Parathyroid adenoma (tissue), 2 donors: ENCODE measurements at regions not wholly inside any gene's neighbourhood (a gene's known extent, or its start where the extent isn't known, plus 50 kb on each side); places are given as distances from the start of the nearest gene placed in this dataset.

ENCODE experiments used
- H2AFZ ChIP-seq: fragments of 300-600 bp; sonication (generic); one replicate; pipeline ENCODE4 v1.7.0; 2017; ENCODE audit warnings: antibody characterized with exemption, mild to moderate bottlenecking
- H3K27ac ChIP-seq: fragments of 300-600 bp; sonication (generic); one replicate; pipeline ENCODE4 v1.7.0; 2017
- H3K27me3 ChIP-seq: fragments of 300-600 bp; sonication (generic); one replicate; pipeline ENCODE4 v1.7.0; 2017; ENCODE audit warnings: low read length; ENCODE audit not compliant: control insufficient read depth, insufficient read depth
- H3K36me3 ChIP-seq: fragments of 300-600 bp; sonication (generic); one replicate; pipeline ENCODE4 v1.7.0; 2017; ENCODE audit warnings: low read length; ENCODE audit not compliant: control insufficient read depth, insufficient read depth
- H3K4me1 ChIP-seq: fragments of 300-600 bp; sonication (generic); one replicate; pipeline ENCODE4 v1.7.0; 2017; ENCODE audit warnings: control low read depth
- H3K4me2 ChIP-seq: fragments of 300-600 bp; sonication (generic); one replicate; pipeline ENCODE4 v1.7.0; 2017; ENCODE audit warnings: low read length
- H3K4me3 ChIP-seq: fragments of 300-600 bp; sonication (generic); one replicate; pipeline ENCODE4 v1.7.0; 2017; ENCODE audit warnings: low read depth, low read length
- H3K79me2 ChIP-seq: fragments of 300-600 bp; sonication (generic); one replicate; pipeline ENCODE4 v1.7.0; 2017; ENCODE audit warnings: control low read depth
- H3K9ac ChIP-seq: fragments of 300-600 bp; sonication (generic); one replicate; pipeline ENCODE4 v1.7.0; 2017; ENCODE audit warnings: mild to moderate bottlenecking
- H3K9me3 ChIP-seq: fragments of 300-600 bp; sonication (generic); one replicate; pipeline ENCODE4 v1.7.0; 2017; ENCODE audit warnings: low read length; ENCODE audit not compliant: control insufficient read depth
- TF ChIP-seq, protein P1 (sequence below): fragments of 300-600 bp; sonication (generic); IDR thresholded peaks from one replicate; pipeline ENCODE4 v1.7.0; 2017; ENCODE audit warnings: antibody characterized with exemption, mild to moderate bottlenecking
- donor health status: primary hyperparathyroidism.

DNA sequence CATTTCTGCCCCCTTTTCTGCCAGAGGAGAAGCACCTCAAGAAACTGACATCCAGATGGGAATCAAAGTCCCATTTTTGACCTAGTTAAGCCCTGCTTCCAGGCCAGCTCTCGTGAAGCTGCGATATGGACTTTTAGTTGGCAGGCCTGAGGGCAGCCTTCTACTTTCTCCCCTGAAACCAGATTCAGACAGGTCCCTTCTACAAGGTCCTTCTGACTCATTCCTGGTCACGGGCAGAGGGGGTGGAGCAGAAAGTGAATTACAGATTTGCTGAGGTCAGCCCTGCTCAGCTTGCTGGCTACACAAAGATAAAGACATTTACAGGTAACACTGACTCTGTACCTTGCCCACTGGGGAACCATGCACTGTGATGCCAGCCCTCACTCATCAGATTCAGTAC lies 52.8 kb upstream of the TUT7 start:
- TF ChIP-seq, protein P1, sequence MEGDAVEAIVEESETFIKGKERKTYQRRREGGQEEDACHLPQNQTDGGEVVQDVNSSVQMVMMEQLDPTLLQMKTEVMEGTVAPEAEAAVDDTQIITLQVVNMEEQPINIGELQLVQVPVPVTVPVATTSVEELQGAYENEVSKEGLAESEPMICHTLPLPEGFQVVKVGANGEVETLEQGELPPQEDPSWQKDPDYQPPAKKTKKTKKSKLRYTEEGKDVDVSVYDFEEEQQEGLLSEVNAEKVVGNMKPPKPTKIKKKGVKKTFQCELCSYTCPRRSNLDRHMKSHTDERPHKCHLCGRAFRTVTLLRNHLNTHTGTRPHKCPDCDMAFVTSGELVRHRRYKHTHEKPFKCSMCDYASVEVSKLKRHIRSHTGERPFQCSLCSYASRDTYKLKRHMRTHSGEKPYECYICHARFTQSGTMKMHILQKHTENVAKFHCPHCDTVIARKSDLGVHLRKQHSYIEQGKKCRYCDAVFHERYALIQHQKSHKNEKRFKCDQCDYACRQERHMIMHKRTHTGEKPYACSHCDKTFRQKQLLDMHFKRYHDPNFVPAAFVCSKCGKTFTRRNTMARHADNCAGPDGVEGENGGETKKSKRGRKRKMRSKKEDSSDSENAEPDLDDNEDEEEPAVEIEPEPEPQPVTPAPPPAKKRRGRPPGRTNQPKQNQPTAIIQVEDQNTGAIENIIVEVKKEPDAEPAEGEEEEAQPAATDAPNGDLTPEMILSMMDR: no peak
- Histone ChIP-seq H3K9me3 (no peaks in the 10 kb centered on the region), H3K27ac (no peak overlapping the region), H3K36me3 (no peaks in the 10 kb centered on the region), H3K79me2 (no peaks in the 10 kb centered on the region), H3K4me1 (no peaks in the 10 kb centered on the region), H3K4me3 (no peak overlapping the region), H3K4me2 (no peak overlapping the region), H2AFZ (no peak overlapping the region), H3K27me3 (no peaks in the 10 kb centered on the region), H3K9ac (no peak overlapping the region)

DNA sequence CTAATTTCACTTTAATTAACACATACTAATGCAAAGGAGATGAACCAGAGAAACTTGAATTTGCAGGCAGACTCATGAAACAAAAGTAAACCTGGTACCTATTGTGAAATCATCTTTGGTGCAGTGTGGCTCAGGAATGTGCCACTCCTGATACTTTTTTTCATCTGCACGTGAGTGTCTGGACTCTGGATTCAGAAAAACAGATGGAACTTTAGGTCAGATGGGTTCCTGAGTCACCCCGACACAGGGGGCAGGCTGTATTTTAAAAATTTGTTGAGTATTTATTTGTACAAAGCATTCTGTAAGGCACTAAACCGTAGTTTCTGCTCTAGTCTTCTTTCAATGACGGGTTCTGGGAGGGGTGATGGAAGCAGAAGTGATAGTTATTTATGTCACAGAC lies 52.2 kb upstream of the TUT7 start:
- no peak overlapping the region for H3K27ac ChIP-seq
- H3K79me2 ChIP-seq: no peaks in the 10 kb centered on the region
- H3K4me3 ChIP-seq: no peak overlapping the region
- H3K27me3 ChIP-seq: no peaks in the 10 kb centered on the region
- H3K4me2 ChIP-seq: no peak overlapping the region
- H3K9me3 ChIP-seq: no peaks in the 10 kb centered on the region
- H3K9ac ChIP-seq: no peak overlapping the region
- H3K36me3 ChIP-seq: no peaks in the 10 kb centered on the region
- no peaks in the 10 kb centered on the region for H3K4me1 ChIP-seq
- TF ChIP-seq, protein P1: no peak
- H2AFZ ChIP-seq: no peak overlapping the region

DNA sequence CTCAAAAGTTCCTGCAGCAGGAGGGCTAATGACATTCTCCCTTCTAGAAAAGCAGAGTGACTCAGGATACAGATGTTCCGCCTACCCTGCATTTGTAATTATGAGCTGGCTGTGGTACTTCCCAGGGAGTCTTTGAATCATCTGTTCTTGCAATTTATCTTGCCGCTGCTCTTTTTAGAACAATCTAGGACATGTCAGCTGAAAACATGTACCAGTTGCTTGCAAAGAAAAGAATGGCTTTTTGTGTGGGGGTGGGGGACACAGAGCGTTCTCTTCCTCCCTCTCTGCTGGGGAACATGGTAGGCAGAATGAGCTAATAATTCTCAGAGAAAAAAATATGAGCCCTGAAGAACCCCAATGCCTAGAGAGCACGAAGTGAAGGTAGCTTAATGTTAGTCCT lies 51.7 kb upstream of the TUT7 start:
- H3K4me2 ChIP-seq: no peak overlapping the region
- H3K9me3 ChIP-seq: no peaks in the 10 kb centered on the region
- H3K4me1 ChIP-seq: no peaks in the 10 kb centered on the region
- H3K27ac ChIP-seq: no peak overlapping the region
- H3K4me3 ChIP-seq: no peak overlapping the region
- H3K9ac ChIP-seq: no peak overlapping the region
- no peaks in the 10 kb centered on the region for H3K36me3 ChIP-seq
- TF ChIP-seq, protein P1: no peak
- H2AFZ ChIP-seq: no peak overlapping the region
- H3K79me2 ChIP-seq: no peaks in the 10 kb centered on the region
- H3K27me3 ChIP-seq: no peaks in the 10 kb centered on the region

DNA sequence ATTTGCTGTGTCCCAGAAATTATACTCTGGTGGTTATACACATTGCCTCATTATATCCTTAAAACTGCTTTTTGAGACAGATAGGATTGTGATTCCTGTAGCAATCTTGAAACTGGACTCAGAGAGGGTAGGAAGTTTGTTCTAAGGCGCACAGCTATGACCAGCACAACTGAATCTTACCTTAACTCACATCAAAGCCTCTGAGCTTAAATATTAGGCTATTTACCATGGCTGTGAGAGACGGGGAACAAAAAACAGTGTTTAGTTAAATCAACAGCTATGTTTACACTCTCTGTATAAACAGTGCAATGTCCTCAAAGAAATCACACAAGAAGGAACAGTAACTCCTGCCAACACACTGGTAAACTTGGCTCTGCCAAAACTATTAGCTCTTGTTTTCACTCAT lies 50.9 kb upstream of the TUT7 start:
- no peak overlapping the region for H3K27ac ChIP-seq

More for the DNA sequence above, 50.9 kb upstream of the TUT7 start:
- Histone ChIP-seq H2AFZ (no peak overlapping the region), H3K9ac (no peak overlapping the region), H3K36me3 (no peaks in the 10 kb centered on the region), H3K4me3 (no peak overlapping the region), H3K79me2 (no peaks in the 10 kb centered on the region), H3K4me2 (no peak overlapping the region), H3K4me1 (no peaks in the 10 kb centered on the region), H3K27me3 (no peaks in the 10 kb centered on the region), H3K9me3 (no peaks in the 10 kb centered on the region)
- TF ChIP-seq, protein P1: no peak
